MM.1S (cell line): ENCODE measurements at regions not wholly inside any gene's neighbourhood (a gene's known extent, or its start where the extent isn't known, plus 50 kb on each side); places are given as distances from the start of the nearest gene placed in this dataset.

Source experiments
- CTCF ChIP-seq: fragments of 300-600 bp; sonication (generic); IDR thresholded peaks from 2 replicates; pipeline ENCODE4 v1.5.1; 2016; ENCODE audit warnings: antibody characterized with exemption, low read length, mixed read lengths
- EZH2phosphoT487 ChIP-seq: fragments of 300-600 bp; sonication (generic); IDR thresholded peaks from 2 replicates; pipeline ENCODE4 v1.6.1; 2018; ENCODE audit warnings: antibody characterized with exemption, low read length

GRCh38 chr6:82704045-82704444 lies 340.4 kb downstream of the TPBG start:
- no peak for TF ChIP-seq CTCF
- TF ChIP-seq EZH2phosphoT487 = no peak
